Esophagus (tissue), 2 donors: ENCODE measurements at regions not wholly inside any gene's neighbourhood (a gene's known extent, or its start where the extent isn't known, plus 50 kb on each side); places are given as distances from the start of the nearest gene placed in this dataset.

Experiments used
- H3K27ac ChIP-seq, 2 donors: one replicate each; pipeline ENCODE4 v1.5.1; 2013; ENCODE audit warnings: low read depth in 2 of 2, mild to moderate bottlenecking in 2 of 2, inconsistent platforms in 1 of 2, low read length in 1 of 2, moderate library complexity in 1 of 2
- H3K27me3 ChIP-seq, 2 donors: one replicate each; pipeline ENCODE4 v1.6.1; 2013; ENCODE audit warnings: low read length in 2 of 2, control low read depth in 1 of 2, mild to moderate bottlenecking in 1 of 2; ENCODE audit not compliant: insufficient read depth in 2 of 2, control insufficient read depth in 1 of 2
- H3K36me3 ChIP-seq, 2 donors: one replicate each; pipeline ENCODE4 v1.6.1; 2013; ENCODE audit warnings: low read length in 1 of 2; ENCODE audit not compliant: control insufficient read depth in 2 of 2, insufficient read depth in 2 of 2
- H3K4me1 ChIP-seq, 2 donors: one replicate each; pipeline ENCODE4 v1.6.1; 2013; ENCODE audit warnings: low read length in 1 of 2; ENCODE audit not compliant: control insufficient read depth in 2 of 2, insufficient read depth in 2 of 2
- H3K4me3 ChIP-seq, 2 donors: one replicate each; pipeline ENCODE4 v1.5.1; 2013; ENCODE audit warnings: low read length in 2 of 2, mild to moderate bottlenecking in 2 of 2, low read depth in 1 of 2, moderate library complexity in 1 of 2
- H3K9me3 ChIP-seq, 2 donors: one replicate each; pipeline ENCODE4 v1.6.1; 2013; ENCODE audit warnings: mild to moderate bottlenecking in 2 of 2, low read depth in 1 of 2, low read length in 1 of 2, moderate library complexity in 1 of 2; ENCODE audit not compliant: control insufficient read depth in 2 of 2, insufficient read depth in 1 of 2
- WGBS, 2 donors: extraction: QIAGEN DNeasy Blood & Tissue Kit; methylation state at CpG; one replicate each; pipeline ENCODE4 v1.1.7; 2013; 5-methylcytosine and 5-hydroxymethylcytosine counted together
- donor health status: healthy with polysubstance abuse.
- donor health status: Bipolar disorder and iron deficiency.

- Histone ChIP-seq H3K27me3 (no peaks in the 10 kb centered on the region), H3K4me1 (no peaks in the 10 kb centered on the region), H3K4me3 (no peak overlapping the region), H3K27ac (no peak overlapping the region), H3K9me3 (peaks cover 0 to 2% of the 10 kb centered on the region in 2 donors), H3K36me3 (no peaks in the 10 kb centered on the region)
- WGBS, 2 donors: 36 to 46% methylated on average over 2 of the region's 2 CpGs
Observed at GRCh38 chr12:67758119-67758518, 109.6 kb downstream of the DYRK2 start.

DNA sequence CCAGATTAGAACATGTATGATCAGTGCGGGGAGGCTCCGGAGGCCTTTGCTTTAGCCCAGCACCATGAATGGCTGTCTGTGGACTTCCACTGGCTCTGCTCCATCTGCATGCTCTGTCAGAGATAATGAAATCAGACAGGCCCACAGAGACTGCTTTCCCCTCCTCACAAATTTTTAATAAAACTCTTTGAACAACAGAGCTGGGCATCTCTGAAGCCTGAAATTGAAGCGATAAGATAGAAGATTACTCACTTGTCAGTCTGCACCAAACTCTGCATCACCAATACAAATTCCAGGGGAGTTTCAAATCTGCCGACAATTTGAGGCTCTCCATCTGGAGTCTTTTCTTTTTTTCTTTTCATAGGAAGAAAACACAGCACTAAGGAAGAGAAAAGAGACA lies 110.0 kb downstream of the DYRK2 start:
- H3K9me3 ChIP-seq: peaks cover 0 to 2% of the 10 kb centered on the region in 2 donors
- no peak overlapping the region for H3K27ac ChIP-seq
- H3K27me3 ChIP-seq: no peaks in the 10 kb centered on the region
- 85 to 86% methylated on average over 4 of the region's 4 CpGs for WGBS, 2 donors
- no peaks in the 10 kb centered on the region for H3K36me3 ChIP-seq
- H3K4me3 ChIP-seq: no peak overlapping the region
- no peaks in the 10 kb centered on the region for H3K4me1 ChIP-seq

DNA sequence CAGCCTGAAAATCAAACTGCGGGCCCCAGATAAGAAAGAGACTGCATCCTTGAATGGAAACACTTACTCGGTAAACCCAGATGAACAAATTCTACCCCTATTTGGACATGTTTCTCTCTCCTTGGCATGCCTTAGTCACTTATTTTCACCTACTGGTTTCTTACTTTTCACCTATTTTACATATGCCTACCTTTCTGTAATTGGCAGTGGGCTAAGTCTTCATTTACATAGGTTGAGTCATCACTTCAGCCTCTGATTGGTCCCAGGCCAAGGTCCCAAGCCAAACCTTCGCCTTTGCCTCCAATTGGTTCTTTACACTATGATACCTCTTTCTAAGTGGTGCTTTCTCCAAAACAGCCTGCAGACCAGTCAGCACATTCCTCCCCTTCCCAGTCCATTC lies 111.3 kb downstream of the DYRK2 start:
- Histone ChIP-seq H3K27ac (no peak overlapping the region), H3K27me3 (no peaks in the 10 kb centered on the region), H3K36me3 (no peaks in the 10 kb centered on the region), H3K9me3 (peaks cover 0 to 2% of the 10 kb centered on the region in 2 donors), H3K4me1 (no peaks in the 10 kb centered on the region), H3K4me3 (no peak overlapping the region)
- WGBS, 2 donors: 74 to 76% methylated on average over 3 of the region's 3 CpGs

GRCh38 chr12:67760586-67761275 lies 112.2 kb downstream of the DYRK2 start:
- Histone ChIP-seq H3K9me3 (peaks cover 0 to 2% of the 10 kb centered on the region in 2 donors), H3K36me3 (no peaks in the 10 kb centered on the region), H3K27ac (no peak overlapping the region), H3K4me3 (no peak overlapping the region), H3K4me1 (no peaks in the 10 kb centered on the region), H3K27me3 (no peaks in the 10 kb centered on the region)
- WGBS, 2 donors: 94 to 95% methylated on average over 7 of the region's 7 CpGs

GRCh38 chr12:67761566-67761965 lies 113.0 kb downstream of the DYRK2 start:
- Histone ChIP-seq H3K27me3 (no peaks in the 10 kb centered on the region), H3K36me3 (no peaks in the 10 kb centered on the region), H3K4me1 (no peaks in the 10 kb centered on the region), H3K9me3 (peaks cover 0 to 2% of the 10 kb centered on the region in 2 donors), H3K27ac (no peak overlapping the region), H3K4me3 (no peak overlapping the region)
- WGBS, 2 donors: 75 to 84% methylated on average over 3 of the region's 3 CpGs

GRCh38 chr12:67764055-67764454 lies 115.5 kb downstream of the DYRK2 start:
- Histone ChIP-seq H3K4me3 (no peak overlapping the region), H3K4me1 (no peaks in the 10 kb centered on the region), H3K36me3 (no peaks in the 10 kb centered on the region), H3K27ac (no peak overlapping the region), H3K27me3 (no peaks in the 10 kb centered on the region), H3K9me3 (peaks cover 0 to 2% of the 10 kb centered on the region in 2 donors)
- 86 to 90% methylated on average over 3 of the region's 3 CpGs for WGBS, 2 donors

DNA sequence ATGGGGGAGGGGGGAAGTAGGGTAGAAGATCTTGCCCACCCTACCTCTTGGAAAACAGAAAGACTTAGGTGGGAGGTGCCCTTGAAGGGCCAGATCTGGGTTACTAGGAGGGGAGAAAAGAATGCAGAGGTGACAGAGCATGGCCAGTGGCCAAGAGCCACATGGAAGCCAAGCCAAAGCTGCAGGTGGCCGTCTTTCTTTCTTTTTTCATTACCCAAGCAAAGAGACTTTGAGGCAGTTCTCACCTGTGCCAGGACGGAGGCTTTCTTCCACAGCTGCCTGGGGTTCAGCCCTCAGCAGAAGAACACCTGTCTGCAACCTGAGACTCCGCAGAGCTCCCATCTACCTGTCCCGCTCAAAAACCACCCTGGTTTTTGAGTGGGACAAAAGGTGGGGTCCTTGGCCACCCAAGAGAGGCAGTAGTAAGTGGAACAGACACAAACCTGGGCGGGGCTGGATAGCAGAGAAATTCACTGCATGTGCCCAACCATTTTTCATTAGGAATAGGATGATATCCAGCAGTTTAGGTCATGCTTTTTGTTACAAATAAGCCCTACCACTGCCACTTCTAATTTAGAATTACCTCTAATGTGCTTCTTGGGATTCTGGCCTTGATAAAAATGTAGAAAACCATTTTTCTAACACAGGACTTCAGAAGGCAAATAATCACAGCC lies 116.5 kb downstream of the DYRK2 start:
- Histone ChIP-seq H3K4me1 (no peaks in the 10 kb centered on the region), H3K4me3 (no peak overlapping the region), H3K9me3 (no peaks in the 10 kb centered on the region), H3K36me3 (no peaks in the 10 kb centered on the region), H3K27me3 (no peaks in the 10 kb centered on the region), H3K27ac (no peak overlapping the region)
- WGBS, 2 donors: 64 to 79% methylated on average over 5 of the region's 5 CpGs

DNA sequence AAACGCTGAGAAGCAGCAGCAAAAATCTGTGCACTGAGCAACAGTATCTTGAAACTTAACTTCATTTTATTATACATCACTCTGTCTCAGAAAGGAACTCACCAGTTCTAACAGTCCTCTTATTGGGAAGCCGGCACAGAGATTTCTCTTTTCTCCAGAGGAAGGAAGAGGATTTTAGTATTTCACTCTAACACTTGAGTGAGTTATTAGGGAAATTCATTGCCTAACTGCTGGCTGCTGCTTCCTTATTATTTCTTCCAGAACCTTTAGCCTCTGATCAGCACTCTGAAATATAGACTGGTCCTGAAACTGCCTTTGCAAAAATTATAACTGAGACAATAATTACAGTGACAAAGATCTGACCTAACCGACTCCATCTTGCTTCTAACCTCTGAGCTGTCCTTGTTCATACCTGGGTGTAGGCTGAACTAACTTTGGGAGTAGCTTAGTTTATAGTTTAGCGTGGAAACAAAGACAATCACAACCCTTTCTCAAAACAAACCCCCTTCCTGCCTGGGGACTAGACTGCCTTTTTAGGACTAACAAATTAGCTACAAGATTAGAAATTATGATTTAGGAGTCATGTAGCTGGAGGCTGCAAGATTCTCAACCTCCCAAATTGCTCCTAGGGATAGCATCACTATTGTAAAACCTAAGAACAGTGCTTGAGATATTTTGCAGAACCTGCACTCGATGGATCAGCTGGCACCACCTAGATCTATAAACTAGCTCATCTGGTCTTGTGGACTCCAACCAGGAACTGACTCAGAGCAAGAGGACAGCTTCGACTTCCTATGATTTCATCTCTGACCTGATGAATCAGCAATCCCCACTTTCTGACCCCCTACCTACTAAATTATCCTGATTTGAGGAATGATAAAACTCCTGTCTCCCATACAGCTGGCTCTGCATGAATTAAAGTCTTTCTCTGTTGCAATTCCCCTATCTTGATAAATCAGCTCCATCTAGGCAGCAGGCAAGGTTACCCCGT lies 117.5 kb downstream of the DYRK2 start:
- H3K4me1 ChIP-seq: no peaks in the 10 kb centered on the region
- H3K9me3 ChIP-seq: no peaks in the 10 kb centered on the region
- H3K27ac ChIP-seq: no peak overlapping the region
- 67 to 70% methylated on average over 7 of the region's 7 CpGs for WGBS, 2 donors
- no peak overlapping the region for H3K4me3 ChIP-seq
- no peaks in the 10 kb centered on the region for H3K27me3 ChIP-seq
- H3K36me3 ChIP-seq: no peaks in the 10 kb centered on the region

DNA sequence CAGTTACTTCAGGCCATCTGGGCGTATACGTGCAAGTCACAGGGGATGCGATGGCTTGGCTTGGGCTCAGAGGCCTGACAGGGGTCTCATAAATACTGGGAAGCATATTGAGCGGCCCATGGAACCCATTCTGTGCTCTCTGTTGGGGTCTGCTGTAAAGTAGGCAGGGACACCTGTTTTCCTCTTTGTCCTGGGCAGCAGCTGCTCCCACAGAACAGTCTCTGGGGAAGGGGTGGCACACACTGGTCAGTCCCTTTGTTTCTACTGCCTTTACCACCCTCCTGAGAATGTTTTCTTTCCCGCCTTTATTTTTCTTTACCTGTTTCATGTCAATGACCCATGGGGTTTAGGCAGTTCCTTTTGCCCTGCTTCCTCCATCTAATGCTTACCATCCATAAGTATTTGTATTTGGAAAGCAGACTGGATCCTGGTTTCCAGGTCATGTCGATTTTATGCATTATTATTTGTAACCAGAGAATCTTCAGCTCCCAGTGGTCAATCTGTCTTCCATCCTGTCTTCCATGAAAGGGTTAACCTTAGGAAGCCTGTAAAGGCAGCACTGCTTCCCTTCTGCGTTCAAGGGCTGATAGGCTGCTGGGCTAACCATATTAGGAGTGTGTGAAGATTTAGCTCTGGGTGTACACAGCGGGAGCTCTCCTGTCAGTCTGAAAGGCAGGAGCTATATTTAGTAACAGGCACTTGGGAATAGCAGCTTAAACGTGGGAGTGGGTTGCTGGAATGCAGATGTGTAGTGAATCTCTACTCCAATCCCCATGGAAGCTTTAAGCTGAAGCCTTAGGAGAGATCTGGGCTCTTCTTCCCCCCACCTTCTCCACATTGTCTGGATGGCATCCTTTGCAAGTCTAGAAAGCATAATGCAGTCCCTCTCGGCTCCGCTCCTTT lies 124.0 kb downstream of the DYRK2 start:
- no peak overlapping the region for H3K27ac ChIP-seq
- WGBS, 2 donors: 45 to 54% methylated on average over 10 to 11 of the region's 11 CpGs
- H3K4me3 ChIP-seq: no peak overlapping the region
- no peaks in the 10 kb centered on the region for H3K4me1 ChIP-seq
- H3K27me3 ChIP-seq: no peaks in the 10 kb centered on the region
- H3K36me3 ChIP-seq: no peaks in the 10 kb centered on the region
- no peaks in the 10 kb centered on the region for H3K9me3 ChIP-seq
